ENCODE measurements at regions not wholly inside any gene's neighbourhood (a gene's known extent, or its start where the extent isn't known, plus 50 kb on each side); places are given as distances from the start of the nearest gene placed in this dataset.

DNA sequence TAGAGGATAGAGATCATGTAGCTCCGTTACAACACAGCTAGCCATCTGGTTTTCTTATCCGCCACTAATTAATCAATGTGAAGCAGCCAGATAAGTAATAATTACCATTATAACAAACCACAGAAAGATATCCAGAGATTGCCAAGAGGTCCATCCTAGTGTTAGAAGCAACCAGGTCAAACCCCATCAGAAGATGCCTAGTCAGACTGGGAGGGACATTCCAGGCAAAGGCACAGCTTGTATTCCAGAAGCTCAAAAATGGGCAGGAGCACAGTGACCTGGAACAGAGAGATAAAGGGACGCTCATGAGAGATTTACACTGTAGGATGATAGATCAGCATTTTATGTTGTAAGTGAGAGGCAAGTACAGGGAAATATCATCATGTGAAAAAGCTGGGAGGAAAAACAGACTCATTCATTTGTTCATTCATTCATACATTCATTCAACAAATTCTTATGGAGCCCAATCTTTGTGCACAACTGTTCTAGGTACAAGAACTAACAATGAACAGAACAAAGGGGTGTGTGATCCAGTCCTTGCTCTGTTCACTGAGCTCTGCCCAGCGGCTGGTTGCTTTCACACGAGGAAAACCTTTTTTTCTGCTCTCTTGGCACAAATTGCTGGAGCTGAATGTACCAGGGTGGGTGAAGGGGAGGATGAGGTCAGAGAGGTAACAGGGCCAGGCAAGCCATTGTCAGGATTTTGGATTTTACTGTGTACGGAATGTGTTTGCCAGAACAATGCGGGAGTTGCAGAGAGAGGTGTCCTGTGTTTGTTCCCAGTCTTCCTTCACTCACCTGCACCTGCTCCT is 240.8 kb upstream of the FGGY start:
- TF ChIP-seq, protein P1, sequence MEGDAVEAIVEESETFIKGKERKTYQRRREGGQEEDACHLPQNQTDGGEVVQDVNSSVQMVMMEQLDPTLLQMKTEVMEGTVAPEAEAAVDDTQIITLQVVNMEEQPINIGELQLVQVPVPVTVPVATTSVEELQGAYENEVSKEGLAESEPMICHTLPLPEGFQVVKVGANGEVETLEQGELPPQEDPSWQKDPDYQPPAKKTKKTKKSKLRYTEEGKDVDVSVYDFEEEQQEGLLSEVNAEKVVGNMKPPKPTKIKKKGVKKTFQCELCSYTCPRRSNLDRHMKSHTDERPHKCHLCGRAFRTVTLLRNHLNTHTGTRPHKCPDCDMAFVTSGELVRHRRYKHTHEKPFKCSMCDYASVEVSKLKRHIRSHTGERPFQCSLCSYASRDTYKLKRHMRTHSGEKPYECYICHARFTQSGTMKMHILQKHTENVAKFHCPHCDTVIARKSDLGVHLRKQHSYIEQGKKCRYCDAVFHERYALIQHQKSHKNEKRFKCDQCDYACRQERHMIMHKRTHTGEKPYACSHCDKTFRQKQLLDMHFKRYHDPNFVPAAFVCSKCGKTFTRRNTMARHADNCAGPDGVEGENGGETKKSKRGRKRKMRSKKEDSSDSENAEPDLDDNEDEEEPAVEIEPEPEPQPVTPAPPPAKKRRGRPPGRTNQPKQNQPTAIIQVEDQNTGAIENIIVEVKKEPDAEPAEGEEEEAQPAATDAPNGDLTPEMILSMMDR (IDR thresholded peaks at IDR 0.05) = no peak
- TF ChIP-seq POLR2A (IDR thresholded peaks at IDR 0.05) = no peak
- no peak for TF ChIP-seq EP300 (IDR thresholded peaks at IDR 0.05)
